ENCODE measurements at regions not wholly inside any gene's neighbourhood (a gene's known extent, or its start where the extent isn't known, plus 50 kb on each side); places are given as distances from the start of the nearest gene placed in this dataset.

GRCh38 chrX:5756616-5757015 lies 472.1 kb downstream of the NLGN4X start:
- no peak overlapping the region for H3K27ac ChIP-seq (ENCODE audit: low read length)
- no peaks in the 10 kb centered on the region for H3K9me2 ChIP-seq (replicated peaks; ENCODE audit: low read length)
- no peaks in the 10 kb centered on the region for H3K27me3 ChIP-seq (ENCODE audit: low read length)
- BruUV-seq (replicated peaks): no TSS peak
- TF ChIP-seq EZH2phosphoT487 (IDR thresholded peaks at IDR 0.05; ENCODE audit: borderline replicate concordance, low read length) (no peak), CTCF (conservative IDR thresholded peaks at IDR 0.05; ENCODE audit: low read depth, low read length) (no peak), EZH2 (IDR thresholded peaks at IDR 0.05; ENCODE audit: low read length, unreplicated experiment) (no peak)
- POLR2A ChIA-PET (ENCODE audit: unreplicated experiment): no interaction called here
- no peak overlapping the region for H2AFZ ChIP-seq (ENCODE audit: low read length)
- no peak overlapping the region for H3K9ac ChIP-seq (ENCODE audit: low read length)
- intact Hi-C loops (cut with micrococcal nuclease): no loop called here
- no peak overlapping the region for H3K4me3 ChIP-seq (ENCODE audit: low read length)
- no peaks in the 10 kb centered on the region for H3K36me3 ChIP-seq (ENCODE audit: low read depth, low read length)
- CTCF ChIA-PET: no interaction called here
- no peaks in the 10 kb centered on the region for H3K9me3 ChIP-seq (ENCODE audit: low read length)
- no peaks in the 10 kb centered on the region for H3F3A ChIP-seq (ENCODE audit: low read length, unreplicated experiment)
- ATAC-seq (no peak), DNase-seq (no peak)
- no peaks in the 10 kb centered on the region for H3K4me1 ChIP-seq (ENCODE audit: insufficient read depth, low read length)
- H3K79me2 ChIP-seq (ENCODE audit: low read length): no peaks in the 10 kb centered on the region
- H3K4me2 ChIP-seq (ENCODE audit: low read length): no peak overlapping the region
- no peaks in the 10 kb centered on the region for H4K20me1 ChIP-seq (ENCODE audit: low read length)

GRCh38 chrX:5753291-5753690 lies 475.4 kb downstream of the NLGN4X start:
- Histone ChIP-seq H3K4me3 (ENCODE audit: low read length) (no peak overlapping the region), H4K20me1 (ENCODE audit: low read length) (no peaks in the 10 kb centered on the region), H3K4me2 (ENCODE audit: low read length) (no peak overlapping the region), H3K27ac (ENCODE audit: low read length) (no peak overlapping the region), H3K36me3 (ENCODE audit: low read depth, low read length) (no peaks in the 10 kb centered on the region), H3K79me2 (ENCODE audit: low read length) (no peaks in the 10 kb centered on the region), H2AFZ (ENCODE audit: low read length) (no peak overlapping the region), H3K27me3 (ENCODE audit: low read length) (no peaks in the 10 kb centered on the region), H3K9me2 (replicated peaks; ENCODE audit: low read length) (no peaks in the 10 kb centered on the region), H3F3A (ENCODE audit: low read length, unreplicated experiment) (no peaks in the 10 kb centered on the region), H3K9ac (ENCODE audit: low read length) (no peak overlapping the region), H3K9me3 (ENCODE audit: low read length) (no peaks in the 10 kb centered on the region), H3K4me1 (ENCODE audit: insufficient read depth, low read length) (no peaks in the 10 kb centered on the region)
- ATAC-seq (no peak), DNase-seq (no peak)
- BruUV-seq (replicated peaks): no TSS peak
- ChIA-PET POLR2A (ENCODE audit: unreplicated experiment) (no interaction called here), CTCF (no interaction called here)
- intact Hi-C loops (cut with micrococcal nuclease): no loop called here
- TF ChIP-seq EZH2phosphoT487 (IDR thresholded peaks at IDR 0.05; ENCODE audit: borderline replicate concordance, low read length) (no peak), EZH2 (IDR thresholded peaks at IDR 0.05; ENCODE audit: low read length, unreplicated experiment) (no peak), CTCF (conservative IDR thresholded peaks at IDR 0.05; ENCODE audit: low read depth, low read length) (no peak)

GRCh38 chrX:5752831-5753230 lies 475.8 kb downstream of the NLGN4X start:
- H3K79me2 ChIP-seq (ENCODE audit: low read length): no peaks in the 10 kb centered on the region
- no peak overlapping the region for H3K4me2 ChIP-seq (ENCODE audit: low read length)
- H3K9ac ChIP-seq (ENCODE audit: low read length): no peak overlapping the region
- H3K27me3 ChIP-seq (ENCODE audit: low read length): no peaks in the 10 kb centered on the region
- DNase-seq (no peak), ATAC-seq (no peak)
- no TSS peak for BruUV-seq (replicated peaks)
- no peaks in the 10 kb centered on the region for H3K9me3 ChIP-seq (ENCODE audit: low read length)
- H3K36me3 ChIP-seq (ENCODE audit: low read depth, low read length): no peaks in the 10 kb centered on the region
- POLR2A ChIA-PET (ENCODE audit: unreplicated experiment): no interaction called here
- H3K9me2 ChIP-seq (replicated peaks; ENCODE audit: low read length): no peaks in the 10 kb centered on the region
- no peaks in the 10 kb centered on the region for H3K4me1 ChIP-seq (ENCODE audit: insufficient read depth, low read length)
- H3F3A ChIP-seq (ENCODE audit: low read length, unreplicated experiment): no peaks in the 10 kb centered on the region
- CTCF ChIA-PET: no interaction called here
- no peak for TF ChIP-seq EZH2 (IDR thresholded peaks at IDR 0.05; ENCODE audit: low read length, unreplicated experiment)
- H3K4me3 ChIP-seq (ENCODE audit: low read length): no peak overlapping the region
- no peaks in the 10 kb centered on the region for H4K20me1 ChIP-seq (ENCODE audit: low read length)
- intact Hi-C loops (cut with micrococcal nuclease): no loop called here
- H3K27ac ChIP-seq (ENCODE audit: low read length): no peak overlapping the region
- H2AFZ ChIP-seq (ENCODE audit: low read length): no peak overlapping the region
